ENCODE measurements at regions not wholly inside any gene's neighbourhood (a gene's known extent, or its start where the extent isn't known, plus 50 kb on each side); places are given as distances from the start of the nearest gene placed in this dataset.

DNA sequence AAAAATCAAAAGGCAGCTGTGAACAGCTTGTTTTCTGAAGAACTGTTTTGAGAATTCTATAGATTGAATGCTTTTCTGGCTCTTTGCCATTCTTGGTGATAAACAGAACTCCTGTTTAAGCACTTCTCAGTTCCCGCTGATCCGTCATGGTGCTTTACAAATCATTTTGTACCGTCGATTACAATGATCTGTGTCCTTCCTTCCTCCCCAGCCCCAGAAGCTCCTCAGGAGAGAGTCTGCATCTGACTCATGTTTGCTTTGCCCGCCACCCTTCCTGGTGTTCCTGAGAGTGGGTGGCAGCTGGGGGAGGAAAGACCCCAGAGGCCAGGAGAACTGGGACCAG is 538.6 kb upstream of the MARCKS start:
- TF ChIP-seq CTCF (IDR thresholded peaks at IDR 0.05): no peak
- DNase-seq (ENCODE audit: low spot score): no peak
- Histone ChIP-seq H3K27me3 (no peaks in the 10 kb centered on the region), H3K36me3 (no peaks in the 10 kb centered on the region), H3K27ac (no peak overlapping the region), H3K4me1 (no peaks in the 10 kb centered on the region), H3K4me3 (no peak overlapping the region), H3K9me3 (no peaks in the 10 kb centered on the region)

DNA sequence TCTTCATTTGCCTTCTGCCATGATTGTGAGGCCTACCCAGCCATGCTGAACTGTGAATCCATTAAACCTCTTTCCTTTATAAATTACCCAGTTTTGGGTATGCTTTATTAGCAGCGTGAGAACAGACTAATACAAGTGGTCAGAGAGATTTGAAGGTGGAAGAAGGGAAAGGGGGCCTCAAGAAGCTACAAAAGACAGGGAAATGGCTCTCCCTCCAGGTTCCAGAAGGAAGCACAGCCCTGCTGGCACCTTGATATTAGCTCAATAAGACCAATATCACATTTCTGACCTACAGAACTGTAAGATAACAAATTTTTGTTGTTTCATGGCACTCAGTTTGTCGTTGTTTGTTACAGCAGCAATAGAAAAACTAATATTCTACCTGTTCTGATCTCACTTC is 536.5 kb upstream of the MARCKS start:
- no peaks in the 10 kb centered on the region for H3K36me3 ChIP-seq
- no peaks in the 10 kb centered on the region for H3K9me3 ChIP-seq
- H3K4me1 ChIP-seq: no peaks in the 10 kb centered on the region
- no peak overlapping the region for H3K4me3 ChIP-seq
- no peak for TF ChIP-seq CTCF (IDR thresholded peaks at IDR 0.05)
- no peak overlapping the region for H3K27ac ChIP-seq
- no peaks in the 10 kb centered on the region for H3K27me3 ChIP-seq
- DNase-seq (ENCODE audit: low spot score): no peak

- Histone ChIP-seq H3K27ac (no peak overlapping the region), H3K9me3 (no peaks in the 10 kb centered on the region), H3K4me1 (no peaks in the 10 kb centered on the region), H3K27me3 (no peaks in the 10 kb centered on the region), H3K4me3 (no peak overlapping the region), H3K36me3 (no peaks in the 10 kb centered on the region)
- no peak for DNase-seq (ENCODE audit: low spot score)
- no peak for TF ChIP-seq CTCF (IDR thresholded peaks at IDR 0.05)
Measured at GRCh38 chr6:113326781-113327180, 530.4 kb upstream of the MARCKS start.

- no peak for TF ChIP-seq CTCF (IDR thresholded peaks at IDR 0.05)
- H3K27me3 ChIP-seq: no peaks in the 10 kb centered on the region
- H3K4me3 ChIP-seq: no peak overlapping the region
- H3K9me3 ChIP-seq: no peaks in the 10 kb centered on the region
- DNase-seq (ENCODE audit: low spot score): no peak
- H3K4me1 ChIP-seq: no peaks in the 10 kb centered on the region
- no peak overlapping the region for H3K27ac ChIP-seq
- no peaks in the 10 kb centered on the region for H3K36me3 ChIP-seq
Measured at GRCh38 chr6:113328886-113329381, 528.2 kb upstream of the MARCKS start.

DNA sequence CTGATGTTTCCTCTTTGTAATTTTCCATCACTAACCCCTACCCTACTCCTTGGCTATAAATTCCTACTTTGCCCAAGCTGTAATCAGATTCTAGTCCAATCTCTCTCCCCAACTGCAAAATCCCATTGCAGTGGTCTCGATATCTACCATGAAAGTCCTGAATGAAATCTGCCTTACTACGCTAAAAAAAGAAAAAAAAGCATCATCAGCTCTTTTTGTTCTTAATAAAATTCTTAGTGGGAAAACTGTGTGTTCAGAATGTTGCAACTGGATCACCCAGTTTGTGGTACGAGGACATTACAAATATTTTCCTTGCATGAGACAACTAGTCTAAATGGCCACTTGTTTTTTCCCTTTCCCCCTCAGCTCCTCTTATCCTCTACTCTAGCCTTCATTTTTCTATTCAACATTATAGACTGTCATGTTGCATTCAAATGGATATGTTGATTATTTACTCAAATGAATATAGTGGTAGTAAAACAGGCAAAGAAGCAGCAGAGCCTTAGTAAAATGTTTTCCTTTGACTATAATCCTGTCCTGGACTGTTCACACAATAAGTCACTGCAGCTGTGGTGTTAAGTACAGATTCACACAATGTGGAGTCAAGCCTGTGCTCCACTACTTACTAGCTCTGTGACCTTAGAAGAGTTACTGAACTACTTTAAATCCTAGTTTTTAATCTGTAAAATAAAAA is 527.1 kb upstream of the MARCKS start:
- no peak overlapping the region for H3K27ac ChIP-seq

More for the DNA sequence above, 527.1 kb upstream of the MARCKS start:
- no peak for DNase-seq (ENCODE audit: low spot score)
- H3K27me3 ChIP-seq: no peaks in the 10 kb centered on the region
- no peaks in the 10 kb centered on the region for H3K36me3 ChIP-seq
- TF ChIP-seq CTCF (IDR thresholded peaks at IDR 0.05): no peak
- no peaks in the 10 kb centered on the region for H3K9me3 ChIP-seq
- H3K4me3 ChIP-seq: no peak overlapping the region
- no peaks in the 10 kb centered on the region for H3K4me1 ChIP-seq
